ENCODE measurements at regions not wholly inside any gene's neighbourhood (a gene's known extent, or its start where the extent isn't known, plus 50 kb on each side); places are given as distances from the start of the nearest gene placed in this dataset.
"Not testable (repeated sequence)": the region's sequence is repeated elsewhere in the genome, so short reads cannot be mapped to it uniquely, and the experiment has no call there.

- DNase-seq (ENCODE audit: low read depth in 1 of 2, low spot score in 2 of 2); H3K79me2 ChIP-seq (ENCODE audit: control insufficient read depth in 1 of 2, insufficient read depth in 2 of 2, low read length in 2 of 2); H3K23ac ChIP-seq (ENCODE audit: insufficient read length); H2AK5ac ChIP-seq (ENCODE audit: low read depth, low read length); H4K91ac ChIP-seq (replicated peaks; ENCODE audit: insufficient read length, low read length); H3K27ac ChIP-seq (ENCODE audit: low read depth, low read length); H3K4ac ChIP-seq (replicated peaks; ENCODE audit: insufficient read length, low read depth, low read length); H2BK5ac ChIP-seq (ENCODE audit: low read depth, low read length); H2BK12ac ChIP-seq (ENCODE audit: low read depth, low read length); H3K56ac ChIP-seq (replicated peaks; ENCODE audit: insufficient read length, low read depth, low read length); FAIRE-seq; H2BK20ac ChIP-seq (ENCODE audit: low read length); H3K23me2 ChIP-seq (ENCODE audit: low read depth, low read length); H3K4me2 ChIP-seq (ENCODE audit: insufficient read depth in 1 of 2, low read depth in 2 of 2, low read length in 2 of 2); H3K4me1 ChIP-seq (replicated peaks in 1 of 4; ENCODE audit: control insufficient read depth in 3 of 4, insufficient read depth in 4 of 4, low read length in 3 of 4); H3K36me3 ChIP-seq (ENCODE audit: control insufficient read depth in 2 of 4, insufficient read depth in 4 of 4, low read length in 3 of 4); H2BK15ac ChIP-seq (ENCODE audit: low read length); H4K20me1 ChIP-seq (replicated peaks in 1 of 2; ENCODE audit: control insufficient read depth in 1 of 2, insufficient read depth in 2 of 2, low read length in 2 of 2); H3K14ac ChIP-seq (ENCODE audit: insufficient read length); H3K4me3 ChIP-seq (ENCODE audit: extremely low read depth in 1 of 4, insufficient read depth in 2 of 4, low read depth in 3 of 4, low read length in 4 of 4); H2BK120ac ChIP-seq (replicated peaks; ENCODE audit: low read depth, low read length); H2AFZ ChIP-seq (ENCODE audit: low read length); H4K8ac ChIP-seq (ENCODE audit: extremely low read depth, insufficient read depth, low read length); H3K79me1 ChIP-seq (ENCODE audit: low read depth, low read length); POLR2A ChIA-PET (ENCODE audit: partially characterized antibody); H3K27me3 ChIP-seq (replicated peaks in 1 of 4; ENCODE audit: control insufficient read depth in 3 of 4, extremely low read depth in 1 of 4, insufficient read depth in 3 of 4, low read length in 3 of 4); H3K9ac ChIP-seq (replicated peaks in 1 of 4; ENCODE audit: extremely low read depth in 1 of 4, low read depth in 3 of 4, low read length in 3 of 4); H3K18ac ChIP-seq (ENCODE audit: extremely low read depth, low read length); H4K5ac ChIP-seq (ENCODE audit: insufficient read length, low read depth, low read length): not testable (repeated sequence)
- peaks cover 0 to 16% of the 10 kb centered on the region in 2 experiments; a peak in 1 of 4 replicates for H3K9me3 ChIP-seq (ENCODE audit: insufficient read depth in 2 of 2, low read depth in 1 of 2, low read length in 1 of 2)
- 96% methylated on average over 21 of the region's 24 CpGs; no CpG with 5 or more reads in 1 of the 2 experiments for WGBS, 2 experiments (ENCODE audit: extremely low coverage in 1 of 2, insufficient coverage in 1 of 2, insufficient read length in 1 of 2, insufficient replicate concordance in 2 of 2, low coverage in 1 of 2, low lambda C conversion rate in 2 of 2, missing lambda C conversion rate in 1 of 2)
- CTCF ChIA-PET (ENCODE audit: partially characterized antibody), result interaction anchor here (1.5 kb wide), 1 partner anchor 34 kb away, joined by 5 read pairs; no protein-coding TSS in a partner anchor
Measured at GRCh38 chr5:38631376-38631775, 74.9 kb upstream of the LIFR start.

Data from H1 (cell line).